Heart left ventricle (tissue), 16 donors: ENCODE measurements at regions not wholly inside any gene's neighbourhood (a gene's known extent, or its start where the extent isn't known, plus 50 kb on each side); places are given as distances from the start of the nearest gene placed in this dataset.

Experiments used
- ATAC-seq, 4 donors: fragments of 200-7000 bp; cut with Tn5 transposase; one replicate each; pipeline ENCODE4 v1.9.1; 2020 to 2022; ENCODE audit warnings: moderate library complexity in 4 of 4, mild to moderate bottlenecking in 3 of 4, moderate number of reproducible peaks in 1 of 4
- DNase-seq, 5 donors: peaks; one replicate each; pipeline ENCODE4 v3.0.0-alpha.2; 2020
- H3K27ac ChIP-seq, 12 donors: fragments of 200-600 bp; sonication (generic) in 4 of 12; one replicate each; pipeline versions ENCODE4 v1.5.0 to v1.8.0; 2016 to 2022; ENCODE audit warnings: mild to moderate bottlenecking in 2 of 12
- H3K27me3 ChIP-seq, 9 donors: fragments of 200-600 bp; sonication (generic) in 2 of 9; one replicate each; pipeline versions ENCODE4 v1.5.1 to v1.8.0; 2016 to 2022; ENCODE audit warnings: mild to moderate bottlenecking in 3 of 9
- H3K36me3 ChIP-seq, 9 donors: fragments of 200-600 bp; sonication (generic) in 2 of 9; one replicate each; pipeline versions ENCODE4 v1.5.0 to v1.8.0; 2018 to 2022; ENCODE audit warnings: mild to moderate bottlenecking in 2 of 9
- H3K4me1 ChIP-seq, 12 donors: fragments of 200-600 bp; sonication (generic) in 4 of 12; one replicate each; pipeline versions ENCODE4 v1.5.0 to v1.8.0; 2016 to 2022; ENCODE audit warnings: mild to moderate bottlenecking in 3 of 12
- H3K4me3 ChIP-seq, 12 donors: fragments of 200-600 bp; sonication (generic) in 4 of 12; one replicate each; pipeline versions ENCODE4 v1.5.0 to v1.8.0; 2017 to 2022; ENCODE audit warnings: mild to moderate bottlenecking in 9 of 12, moderate library complexity in 4 of 12
- H3K9me3 ChIP-seq, 12 donors: fragments of 200-600 bp; sonication (generic) in 4 of 12; one replicate each; pipeline versions ENCODE4 v1.5.0 to v1.8.0; 2016 to 2022; ENCODE audit warnings: mild to moderate bottlenecking in 1 of 12
- POLR2A ChIP-seq, 2 donors: fragments of 450-650 bp; IDR thresholded peaks; one replicate each; pipeline ENCODE4 v1.6.1; 2017; ENCODE audit warnings: antibody characterized with exemption in 2 of 2, mild to moderate bottlenecking in 2 of 2, moderate library complexity in 2 of 2
- WGBS, 4 donors: extraction: QIAGEN DNeasy Blood & Tissue Kit in 2 of 4; methylation state at CpG; one replicate each; pipeline versions ENCODE4 v1.1.5 to v1.1.7; 2013 to 2018; 5-methylcytosine and 5-hydroxymethylcytosine counted together
- intact Hi-C, 10 donors: fragments of 100-400 bp; cut with DNase I; formaldehyde crosslinking; loops; one replicate each; pipeline versions ENCODE4 v1.11.1 to v1.14.2; 2022
- TF ChIP-seq, protein P1 (sequence below), 12 donors: fragments of 200-600 bp; sonication (generic) in 4 of 12; IDR thresholded peaks; one replicate each; pipeline versions ENCODE4 v1.5.0 to v1.8.0; 2018 to 2022; ENCODE audit warnings: antibody characterized with exemption in 12 of 12, mild to moderate bottlenecking in 5 of 12
- donor health status: ischemic (EF 13 %, LVEDD 7.1; RV severe dilation, severe dysfunction).
- donor health status: healthy with polysubstance abuse.
- donor health status: DM: no; HTN: yes; CAD: no.
- donor health status: DM: no; HTN: no; CAD: no.
- donor health status: ischemic (EF 25% LVEDD 6.9; RV normal size, moderate dysfunction).
- donor health status: ischemic (EF 25% LVEDD 5.7; RV mildly dilated, moderate dysfunction).
- donor health status: healthy.
- donor health status: DM: yes; HTN: yes; CAD: no.
- donor health status: ischemic (EF 35%, LVEDD 5.7; RV mildly dilated, moderate dysfunction).
- donor health status: nonischemic (EF 11% LVEDD 7.7; RV severe dilation, severe dysfunction).
- donor health status: DM: yes; HTN: yes; CAD: no.
- donor health status: PGD.
- donor health status: ischemic (EF 29% LVEDD 5.4; RV normal size, mild dysfunction).
- donor health status: nonischemic (EF 23%, LVEDD 6.1; RV moderate dilation, normal function).

DNA sequence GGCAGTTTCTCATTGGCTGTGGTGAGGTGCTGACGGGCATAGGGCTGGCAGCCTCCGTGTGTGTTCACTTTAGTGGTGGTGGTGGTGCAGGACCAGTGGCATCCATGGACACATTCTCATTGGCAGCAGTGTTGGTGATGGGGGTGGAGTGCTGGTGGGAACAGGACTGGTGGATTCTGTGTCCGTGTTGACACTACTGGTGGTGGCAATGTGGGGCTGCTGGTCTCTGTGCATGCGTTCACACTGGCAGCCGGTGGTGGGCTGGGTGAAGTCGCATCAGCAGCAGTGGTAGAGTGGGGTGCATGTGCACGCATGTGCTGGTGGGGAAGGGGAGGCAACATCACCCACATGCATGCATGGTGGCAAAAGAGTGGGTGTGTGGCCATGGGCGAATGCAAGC is 1471.4 kb upstream of the PCDH20 start:
- Histone ChIP-seq H3K4me3 (no peak overlapping the region), H3K27ac (no peak overlapping the region), H3K9me3 (peaks cover 0 to 4% (median 0%) of the 10 kb centered on the region in 12 donors), H3K27me3 (no peaks in the 10 kb centered on the region), H3K4me1 (no peaks in the 10 kb centered on the region), H3K36me3 (no peaks in the 10 kb centered on the region)
- no peak for DNase-seq
- TF ChIP-seq, protein P1, sequence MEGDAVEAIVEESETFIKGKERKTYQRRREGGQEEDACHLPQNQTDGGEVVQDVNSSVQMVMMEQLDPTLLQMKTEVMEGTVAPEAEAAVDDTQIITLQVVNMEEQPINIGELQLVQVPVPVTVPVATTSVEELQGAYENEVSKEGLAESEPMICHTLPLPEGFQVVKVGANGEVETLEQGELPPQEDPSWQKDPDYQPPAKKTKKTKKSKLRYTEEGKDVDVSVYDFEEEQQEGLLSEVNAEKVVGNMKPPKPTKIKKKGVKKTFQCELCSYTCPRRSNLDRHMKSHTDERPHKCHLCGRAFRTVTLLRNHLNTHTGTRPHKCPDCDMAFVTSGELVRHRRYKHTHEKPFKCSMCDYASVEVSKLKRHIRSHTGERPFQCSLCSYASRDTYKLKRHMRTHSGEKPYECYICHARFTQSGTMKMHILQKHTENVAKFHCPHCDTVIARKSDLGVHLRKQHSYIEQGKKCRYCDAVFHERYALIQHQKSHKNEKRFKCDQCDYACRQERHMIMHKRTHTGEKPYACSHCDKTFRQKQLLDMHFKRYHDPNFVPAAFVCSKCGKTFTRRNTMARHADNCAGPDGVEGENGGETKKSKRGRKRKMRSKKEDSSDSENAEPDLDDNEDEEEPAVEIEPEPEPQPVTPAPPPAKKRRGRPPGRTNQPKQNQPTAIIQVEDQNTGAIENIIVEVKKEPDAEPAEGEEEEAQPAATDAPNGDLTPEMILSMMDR (IDR thresholded peaks at IDR 0.05), result no peak
- TF ChIP-seq POLR2A (IDR thresholded peaks at IDR 0.05), result no peak
- ATAC-seq, result no peak
- intact Hi-C loops, result no loop called here
- 88 to 92% (median 90%) methylated on average over 8 of the region's 8 CpGs for WGBS, 4 donors

DNA sequence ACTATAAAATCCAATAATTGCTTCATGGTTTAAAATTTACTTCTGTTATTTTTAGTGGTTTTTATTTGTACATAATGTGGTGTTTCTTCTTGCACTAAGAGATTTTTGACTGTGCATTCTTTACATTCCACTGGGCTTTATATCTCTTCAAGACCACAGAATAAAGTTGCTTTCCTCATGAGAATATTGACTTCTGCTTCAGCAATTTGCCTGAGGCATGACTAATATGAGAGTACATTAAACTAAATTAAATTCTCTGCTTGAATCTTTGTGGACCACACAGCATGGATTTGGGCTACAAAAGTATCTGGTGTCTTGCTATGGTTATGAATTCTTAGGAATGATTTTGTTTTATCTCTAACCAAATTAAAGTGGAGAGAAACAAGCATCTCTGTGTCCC is 1463.4 kb upstream of the PCDH20 start:
- TF ChIP-seq, protein P1 (IDR thresholded peaks at IDR 0.05), result no peak
- no peak for TF ChIP-seq POLR2A (IDR thresholded peaks at IDR 0.05)
- intact Hi-C loops, result no loop called here
- H3K9me3 ChIP-seq, result peaks cover 0 to 22% (median 0%) of the 10 kb centered on the region in 12 donors
- no peaks in the 10 kb centered on the region for H3K27me3 ChIP-seq
- no peak for DNase-seq
- no peak overlapping the region for H3K4me3 ChIP-seq
- ATAC-seq, result no peak
- no peaks in the 10 kb centered on the region for H3K4me1 ChIP-seq
- no peaks in the 10 kb centered on the region for H3K36me3 ChIP-seq
- H3K27ac ChIP-seq, result no peak overlapping the region

DNA sequence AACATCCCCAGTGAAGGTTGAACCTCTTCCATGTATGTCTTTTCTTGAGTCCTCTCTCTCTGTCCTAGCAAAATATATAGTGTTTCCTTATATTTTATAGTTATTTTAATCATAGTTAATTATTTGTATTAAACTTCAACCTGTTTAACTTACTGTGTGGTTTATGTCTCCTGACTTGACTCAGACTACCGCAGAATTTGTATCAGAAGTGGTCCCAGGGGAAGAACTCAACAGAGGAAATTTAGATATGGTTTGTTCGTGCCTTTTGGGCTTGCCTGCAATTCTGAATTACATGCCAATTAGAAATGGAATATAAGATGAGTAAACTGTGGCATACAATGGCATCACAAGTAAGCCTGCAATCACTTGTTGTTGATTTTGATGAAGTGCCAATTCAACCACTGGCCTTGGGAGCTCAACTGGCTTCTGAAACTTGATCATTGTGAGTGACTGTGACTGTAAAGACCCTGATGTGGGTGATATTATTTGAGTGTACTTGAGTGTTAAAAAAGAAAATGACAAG is 1459.5 kb upstream of the PCDH20 start:
- Histone ChIP-seq H3K27ac (no peak overlapping the region), H3K4me1 (no peaks in the 10 kb centered on the region), H3K9me3 (peaks cover 0 to 9% (median 0%) of the 10 kb centered on the region in 12 donors), H3K27me3 (no peaks in the 10 kb centered on the region), H3K4me3 (no peak overlapping the region), H3K36me3 (no peaks in the 10 kb centered on the region)
- 37 to 66% (median 54%) methylated on average over 2 of the region's 2 CpGs for WGBS, 4 donors
- DNase-seq, result no peak
- TF ChIP-seq POLR2A (IDR thresholded peaks at IDR 0.05), result no peak
- no peak for ATAC-seq
- intact Hi-C loops, result no loop called here

DNA sequence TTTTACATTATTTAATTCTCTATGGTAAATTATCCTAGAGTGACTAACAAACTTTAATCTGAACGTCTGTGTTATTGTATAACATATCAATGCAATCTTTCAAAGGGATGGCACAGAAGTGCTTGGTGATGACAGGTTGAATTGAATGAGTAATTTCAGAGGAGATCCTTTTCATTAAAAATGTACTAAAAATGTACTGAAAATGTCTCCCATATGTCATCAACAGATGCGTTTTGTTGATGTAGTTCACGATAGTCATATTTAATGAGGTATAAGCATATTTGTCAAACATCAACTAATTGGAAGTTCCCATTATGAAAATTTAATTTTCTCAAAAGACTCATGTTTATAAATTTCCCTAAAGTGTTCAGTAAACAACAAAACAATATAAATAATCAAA is 1434.7 kb upstream of the PCDH20 start:
- no peaks in the 10 kb centered on the region for H3K4me1 ChIP-seq
- H3K36me3 ChIP-seq, result no peaks in the 10 kb centered on the region
- no peaks in the 10 kb centered on the region for H3K27me3 ChIP-seq
- TF ChIP-seq POLR2A (IDR thresholded peaks at IDR 0.05), result no peak
- TF ChIP-seq, protein P1 (IDR thresholded peaks at IDR 0.05), result no peak
- no peak for DNase-seq
- ATAC-seq, result no peak
- H3K4me3 ChIP-seq, result no peak overlapping the region
- WGBS, 4 donors, result 63 to 76% (median 69%) methylated on average over 3 of the region's 3 CpGs
- peaks cover 0 to 5% (median 0%) of the 10 kb centered on the region in 12 donors for H3K9me3 ChIP-seq
- intact Hi-C loops, result no loop called here
- no peak overlapping the region for H3K27ac ChIP-seq

DNA sequence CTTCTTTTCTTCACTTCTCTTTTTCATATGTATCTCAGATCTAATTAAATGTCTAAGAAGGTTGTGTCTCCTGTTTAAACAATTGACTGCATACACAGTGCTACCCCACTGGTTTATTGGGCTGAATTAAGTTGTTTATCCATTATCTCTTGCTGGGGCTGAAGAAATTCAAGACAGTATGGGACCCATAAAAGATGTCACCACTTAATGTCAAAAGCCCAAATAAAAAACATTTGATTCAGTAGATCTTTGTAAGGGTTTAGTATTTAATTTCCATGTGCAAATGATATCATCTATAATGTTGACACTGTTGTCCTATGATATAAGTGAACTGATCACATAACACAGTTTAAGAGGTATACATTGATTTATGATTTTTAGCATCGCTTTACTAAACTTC is 1431.9 kb upstream of the PCDH20 start:
- intact Hi-C loops, result no loop called here
- no peaks in the 10 kb centered on the region for H3K27me3 ChIP-seq
- peaks cover 0 to 5% (median 0%) of the 10 kb centered on the region in 12 donors for H3K9me3 ChIP-seq
- no peaks in the 10 kb centered on the region for H3K36me3 ChIP-seq
- H3K4me1 ChIP-seq, result no peaks in the 10 kb centered on the region
- H3K27ac ChIP-seq, result no peak overlapping the region
- 80 to 96% (median 93%) methylated on average over 1 of the region's 1 CpG for WGBS, 4 donors
- TF ChIP-seq POLR2A (IDR thresholded peaks at IDR 0.05), result no peak
- TF ChIP-seq, protein P1 (IDR thresholded peaks at IDR 0.05), result no peak
- ATAC-seq (no peak), DNase-seq (no peak)
- no peak overlapping the region for H3K4me3 ChIP-seq
